ENCODE measurements at regions not wholly inside any gene's neighbourhood (a gene's known extent, or its start where the extent isn't known, plus 50 kb on each side); places are given as distances from the start of the nearest gene placed in this dataset.
"Not testable (repeated sequence)": the region's sequence is repeated elsewhere in the genome, so short reads cannot be mapped to it uniquely, and the experiment has no call there.

DNA sequence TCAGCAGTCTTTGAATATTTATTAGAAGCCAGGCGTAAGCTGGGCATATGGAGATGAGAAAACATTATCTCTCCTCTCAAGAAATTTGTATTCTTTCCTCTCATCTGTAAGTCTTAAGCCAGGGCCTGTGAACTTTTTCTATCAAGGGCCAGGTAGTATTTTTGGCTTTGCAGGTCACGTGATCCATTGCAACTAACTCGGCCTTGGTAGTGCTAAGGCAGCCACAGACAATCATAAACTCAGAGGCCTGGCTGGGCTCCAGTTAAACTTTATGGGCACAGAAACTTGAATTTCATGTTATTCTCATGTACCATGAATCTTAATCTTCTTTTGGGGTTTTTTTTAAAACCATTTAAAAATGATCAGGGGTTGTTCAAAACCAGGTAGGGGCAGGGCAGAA, 117.4 kb upstream of the PELI2 start:
- no peak for DNase-seq

DNA sequence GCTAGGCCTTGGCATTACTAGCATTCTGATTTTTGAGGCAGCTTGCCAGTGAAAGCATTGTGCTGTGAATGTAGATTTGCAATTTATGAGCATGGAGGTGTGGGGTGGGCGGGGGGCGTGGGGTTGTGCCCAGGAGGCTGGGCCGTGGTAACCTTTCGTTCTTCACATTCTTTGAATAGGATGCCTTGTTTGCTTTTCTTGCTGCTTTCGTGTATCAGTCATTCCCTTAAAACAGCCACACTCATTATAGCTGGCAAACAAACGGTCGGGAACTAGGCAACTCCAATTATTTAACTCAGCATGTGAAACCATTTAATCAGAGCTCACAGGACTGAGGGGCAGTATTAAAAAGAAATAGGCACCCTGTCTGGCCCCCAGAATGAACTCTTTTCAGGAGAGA, 115.9 kb upstream of the PELI2 start:
- DNase-seq, result no peak

DNA sequence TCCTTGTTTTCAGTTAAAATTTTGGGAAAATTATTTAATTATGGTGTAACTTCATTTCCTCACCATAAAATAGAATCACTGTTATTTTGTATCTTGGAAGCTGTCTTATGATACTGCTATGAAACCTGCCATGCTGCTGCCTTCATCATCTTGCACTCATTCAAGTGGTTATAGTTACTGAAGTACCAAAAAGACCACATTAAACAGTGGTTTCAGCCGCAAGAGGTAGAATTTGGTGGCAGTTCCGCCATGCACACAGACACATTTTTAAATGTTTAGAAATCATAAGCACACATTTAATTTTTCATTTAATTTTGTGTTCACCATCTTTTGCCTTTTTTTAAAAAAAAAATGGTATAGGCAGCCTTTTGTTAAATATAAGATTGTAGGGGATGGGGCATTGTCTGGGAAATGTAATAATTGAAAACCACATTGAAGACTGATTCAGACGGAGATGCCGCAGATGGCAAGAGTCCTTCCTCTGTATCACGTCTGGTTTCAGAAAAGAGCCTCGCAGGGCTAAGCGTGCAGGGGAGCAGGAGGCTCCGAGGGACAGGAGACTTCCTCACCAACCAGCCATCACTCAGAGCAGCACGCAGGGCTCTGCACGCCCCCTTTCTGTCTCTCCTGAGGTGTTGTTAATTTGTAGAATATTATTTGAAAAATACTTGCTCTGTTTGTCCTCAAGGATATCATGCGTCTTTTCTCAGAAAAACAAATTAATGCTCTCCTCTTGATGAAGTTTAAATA, 115.2 kb upstream of the PELI2 start:
- DNase-seq, result no peak

DNA sequence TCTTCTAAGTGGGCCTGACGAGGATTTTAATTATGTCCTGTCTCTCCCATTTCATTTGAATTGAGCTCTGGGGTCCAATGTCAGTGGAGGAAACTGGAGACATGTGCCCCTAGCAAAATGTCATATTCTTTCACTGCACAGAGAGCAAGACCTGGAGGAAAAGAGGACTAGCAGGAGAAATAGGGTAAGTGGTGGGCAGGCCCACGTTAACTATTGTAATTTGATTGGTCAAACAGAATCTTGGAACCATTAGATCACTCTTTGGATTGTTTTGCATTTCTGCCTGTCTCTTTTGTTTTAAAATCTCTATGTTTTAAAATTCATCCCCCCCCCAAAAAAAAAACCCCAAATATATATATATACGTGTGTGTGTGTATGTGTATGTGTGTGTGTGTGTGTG, 113.9 kb upstream of the PELI2 start:
- no peak for DNase-seq

DNA sequence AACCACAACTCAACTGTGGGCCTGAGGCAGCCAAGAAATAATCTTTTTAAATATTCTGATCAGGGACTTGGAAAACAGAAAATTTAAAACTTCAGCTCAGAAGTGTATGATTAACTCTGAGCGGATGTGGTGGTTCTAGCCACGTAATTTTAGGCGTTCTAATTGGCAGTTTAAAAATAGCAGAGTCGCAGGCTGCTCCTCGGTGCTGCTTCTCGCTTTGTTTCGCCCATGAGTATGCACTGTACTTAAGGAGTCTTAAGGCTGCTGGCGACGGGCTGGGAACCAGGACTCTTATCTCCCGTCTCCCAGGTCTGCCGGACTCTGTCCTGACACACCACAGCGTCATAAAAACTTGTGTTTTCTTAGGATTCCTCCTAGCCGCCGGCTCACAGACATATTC, 113.4 kb upstream of the PELI2 start:
- DNase-seq, result no peak

DNA sequence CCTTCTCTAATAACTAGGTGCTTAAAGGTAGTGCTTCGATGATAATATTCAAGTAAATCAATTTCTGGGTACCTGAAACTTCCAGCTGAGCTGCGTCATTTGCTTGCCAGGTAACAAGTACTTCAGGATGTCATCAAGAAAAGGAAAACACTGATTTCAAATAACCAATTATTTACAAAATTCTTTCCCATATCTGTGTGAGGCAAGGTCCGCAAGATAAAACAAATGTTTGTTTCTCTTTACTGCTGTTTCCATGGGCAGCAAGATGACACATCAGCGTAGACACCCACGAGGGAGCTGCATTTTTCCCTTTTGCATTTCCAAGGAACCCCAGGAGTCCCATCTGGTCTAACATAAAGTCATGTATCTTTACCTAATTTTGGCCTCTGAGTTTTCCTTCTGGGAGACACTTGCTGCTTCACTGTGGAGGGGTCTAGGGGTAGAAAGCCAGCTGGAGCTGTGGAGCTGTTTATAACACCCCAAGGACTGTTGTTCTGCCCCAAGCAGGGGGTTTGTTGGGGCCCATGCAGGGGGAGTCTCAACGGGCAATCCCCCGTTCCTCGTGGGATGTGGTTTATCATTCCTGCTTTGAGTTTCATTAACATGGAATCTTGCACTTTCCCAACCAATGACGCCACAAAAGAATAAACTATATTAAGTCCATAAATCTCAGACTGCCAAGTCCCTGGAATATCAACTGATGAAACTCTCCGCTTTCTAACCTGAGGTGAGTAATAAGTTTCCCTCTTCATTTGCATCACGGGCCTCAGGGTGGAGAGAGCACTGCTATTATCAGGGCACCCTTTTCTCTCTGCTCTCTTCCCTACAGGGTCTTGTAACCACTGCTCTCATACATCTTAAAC, 112.8 kb upstream of the PELI2 start:
- DNase-seq, result no peak

DNA sequence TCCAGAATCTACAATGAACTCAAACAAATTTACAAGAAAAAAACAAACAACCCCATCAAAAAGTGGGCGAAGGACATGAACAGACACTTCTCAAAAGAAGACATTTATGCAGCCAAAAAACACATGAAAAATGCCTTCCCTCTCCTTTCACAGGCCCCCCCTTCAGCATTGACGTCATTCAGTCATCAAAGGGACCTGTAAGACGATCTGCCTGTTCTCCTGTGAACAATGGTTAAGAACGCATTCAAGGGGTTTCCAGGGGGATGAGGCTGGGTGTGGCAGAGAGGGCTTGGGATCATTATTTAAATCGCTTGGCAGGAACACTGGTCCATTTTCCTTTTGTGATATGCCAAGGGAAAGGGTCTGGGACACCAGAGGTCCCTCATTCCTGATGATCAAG, 110.7 kb upstream of the PELI2 start:
- not testable (repeated sequence) for DNase-seq

DNA sequence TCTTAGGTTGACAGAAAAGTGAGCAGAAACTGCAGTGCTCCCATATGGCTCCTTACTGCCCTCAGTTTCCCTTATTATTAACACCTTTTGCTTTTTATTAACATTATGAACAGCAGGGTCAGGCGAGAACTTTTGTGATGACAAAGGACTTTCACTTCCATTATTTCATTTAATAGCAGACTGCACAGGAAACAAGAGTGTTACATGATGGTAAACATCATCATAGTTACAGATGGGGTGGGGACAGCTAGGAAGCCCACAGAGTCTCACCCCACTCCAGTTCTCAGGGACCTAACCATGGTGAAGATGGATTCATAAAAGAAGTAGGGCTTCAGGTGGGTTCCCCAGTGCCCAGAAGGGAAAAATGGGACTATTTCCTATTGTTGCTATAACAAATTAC, 110.1 kb upstream of the PELI2 start:
- DNase-seq, result no peak

DNA sequence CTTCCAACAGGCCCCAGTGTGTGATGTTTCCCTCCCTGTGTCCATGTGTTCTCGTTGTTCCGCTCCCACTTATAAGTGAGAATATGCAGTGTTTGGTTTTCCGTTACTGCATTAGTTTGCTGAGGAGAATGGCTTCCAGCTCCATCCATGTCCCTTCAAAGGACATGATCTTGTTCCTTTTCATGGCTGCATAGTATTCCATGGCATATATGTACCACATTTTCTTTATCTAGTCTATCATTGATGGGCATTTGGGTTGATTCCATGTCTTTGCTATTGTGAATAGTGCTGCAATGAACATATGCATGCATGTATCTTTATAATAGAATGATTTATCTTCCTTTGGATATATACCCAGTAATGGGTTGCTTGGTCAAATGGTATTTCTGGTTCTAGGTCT, 109.5 kb upstream of the PELI2 start:
- not testable (repeated sequence) for DNase-seq

DNA sequence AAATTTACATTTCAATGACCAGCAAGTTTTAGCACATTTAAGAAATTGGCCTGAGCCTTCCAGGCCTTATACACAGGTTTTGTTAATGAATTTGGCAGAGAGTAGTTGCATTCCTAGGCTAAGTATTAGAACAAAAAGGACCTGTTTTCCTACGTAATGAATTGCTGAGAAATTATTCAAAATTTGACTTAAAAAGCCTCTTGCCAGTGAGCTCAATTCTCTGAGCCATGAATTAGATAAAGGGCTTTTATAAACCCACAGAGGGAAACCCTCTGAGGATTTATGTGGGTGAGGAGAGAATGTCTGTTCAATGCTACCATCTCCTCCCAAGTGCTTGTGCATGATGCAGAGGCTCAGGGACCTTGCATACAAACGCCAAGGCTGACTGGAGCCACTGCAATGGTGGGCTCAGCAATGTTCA, 94.5 kb upstream of the PELI2 start:
- no peak for DNase-seq

DNA sequence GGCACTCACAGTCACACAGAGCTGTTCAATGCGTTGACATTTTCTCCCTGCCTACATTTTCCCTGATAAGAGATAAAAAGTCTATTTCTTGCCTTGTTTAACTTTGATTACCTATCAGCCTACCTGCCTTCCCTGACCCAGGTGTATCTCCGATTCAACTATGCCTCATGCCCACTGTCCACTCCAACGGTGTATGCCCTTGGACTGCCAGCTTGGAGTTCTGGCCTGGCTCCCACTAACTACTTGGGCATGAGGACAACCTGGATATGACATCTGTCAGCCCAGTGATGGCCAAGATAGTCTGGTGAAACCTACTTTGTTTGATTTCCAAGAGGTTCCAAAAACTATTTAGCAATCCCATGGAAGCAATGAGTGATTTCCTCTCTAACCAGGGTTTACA, 93.0 kb upstream of the PELI2 start:
- no peak for DNase-seq

DNA sequence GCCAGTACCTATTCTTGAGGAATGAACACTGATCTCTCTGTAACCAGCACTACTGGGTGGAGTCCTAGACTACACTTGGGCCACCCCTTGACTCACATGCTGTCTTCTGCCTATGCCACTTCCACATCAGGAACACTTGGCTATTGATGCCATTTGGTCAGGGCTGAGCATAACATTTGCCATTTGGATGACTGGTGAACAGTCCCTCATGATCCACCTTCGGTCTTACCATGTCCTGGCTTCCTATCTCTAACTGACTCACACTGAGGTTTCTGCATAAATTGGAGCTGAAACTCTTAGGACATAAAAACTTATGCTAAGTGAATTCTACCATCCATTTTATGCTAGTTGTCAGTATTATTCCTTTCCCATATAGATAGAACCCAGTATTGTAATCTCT, 91.7 kb upstream of the PELI2 start:
- no peak for DNase-seq

DNA sequence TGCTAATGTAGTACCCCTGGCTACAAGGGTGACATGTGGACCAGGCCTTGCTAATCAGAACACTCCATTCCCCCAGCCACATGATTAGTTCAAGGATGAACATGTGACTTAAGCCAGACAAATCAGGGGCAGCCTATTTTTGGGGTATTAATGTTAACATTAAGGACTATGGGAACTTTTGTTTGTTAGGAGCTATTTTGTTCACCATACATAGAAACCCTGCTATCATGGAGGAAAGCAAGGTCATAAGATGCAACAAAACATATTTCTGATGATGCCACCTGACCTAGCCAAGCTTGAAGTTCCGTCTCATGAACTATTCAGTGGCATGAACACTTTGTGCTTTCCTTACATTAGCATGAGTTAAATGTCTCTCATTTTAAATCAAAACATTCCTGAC, 90.8 kb upstream of the PELI2 start:
- DNase-seq, result no peak

DNA sequence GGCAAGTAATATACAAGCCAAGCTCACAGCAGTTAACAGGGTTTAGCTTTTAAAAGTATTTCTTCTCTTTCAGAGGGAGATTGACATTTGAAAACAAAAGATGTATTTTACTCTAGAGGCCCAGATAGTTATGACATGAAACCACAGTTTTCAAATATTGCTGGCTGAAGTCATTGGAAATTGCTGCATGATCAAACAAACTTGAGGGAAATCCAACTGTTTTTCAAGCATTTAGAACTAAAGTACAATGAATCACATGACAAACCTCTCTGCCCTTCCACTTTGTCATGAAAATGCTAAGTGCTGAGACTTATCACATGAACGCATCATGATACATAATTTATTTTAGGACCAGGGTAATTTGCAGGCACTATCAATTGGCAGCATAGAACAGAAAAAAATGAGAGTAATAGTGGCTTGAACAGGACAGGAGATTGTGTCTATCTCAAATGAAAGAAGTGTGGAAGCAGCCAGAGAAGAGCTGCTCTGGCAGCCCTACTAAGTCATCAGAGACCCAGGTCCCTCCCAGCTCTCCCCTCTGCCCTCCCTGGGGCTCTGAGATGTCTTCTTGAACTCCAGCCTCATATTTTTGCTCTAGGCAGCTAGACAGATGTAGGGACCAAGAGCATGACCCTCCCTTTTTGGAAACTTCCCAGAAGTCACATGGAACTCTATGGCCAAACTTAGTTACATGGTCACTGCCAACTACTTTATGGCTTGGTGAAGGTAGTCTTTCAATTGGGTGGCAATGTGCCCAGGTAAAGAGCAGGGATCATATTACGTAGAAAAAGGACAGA, 90.1 kb upstream of the PELI2 start:
- no peak for DNase-seq

DNA sequence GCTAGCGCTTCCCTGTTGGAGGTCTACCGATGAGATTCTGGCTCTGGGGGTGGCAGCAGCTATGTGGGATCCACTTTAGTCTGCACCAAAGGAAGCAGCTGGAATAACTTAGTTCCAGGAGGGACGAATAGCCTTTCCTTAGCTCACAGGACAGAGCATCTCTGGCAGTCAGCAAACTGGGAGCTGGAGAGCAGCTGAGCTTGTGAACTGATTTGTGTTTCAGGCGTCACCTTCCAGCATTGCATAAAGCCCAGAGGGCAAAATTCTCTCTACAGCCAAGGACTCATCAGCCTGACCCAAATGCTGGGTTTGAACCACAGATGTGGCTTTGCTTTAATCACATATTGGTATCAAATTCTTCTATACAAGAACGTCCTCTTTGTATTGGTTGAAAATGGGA, 81.9 kb upstream of the PELI2 start:
- no peak for DNase-seq

DNA sequence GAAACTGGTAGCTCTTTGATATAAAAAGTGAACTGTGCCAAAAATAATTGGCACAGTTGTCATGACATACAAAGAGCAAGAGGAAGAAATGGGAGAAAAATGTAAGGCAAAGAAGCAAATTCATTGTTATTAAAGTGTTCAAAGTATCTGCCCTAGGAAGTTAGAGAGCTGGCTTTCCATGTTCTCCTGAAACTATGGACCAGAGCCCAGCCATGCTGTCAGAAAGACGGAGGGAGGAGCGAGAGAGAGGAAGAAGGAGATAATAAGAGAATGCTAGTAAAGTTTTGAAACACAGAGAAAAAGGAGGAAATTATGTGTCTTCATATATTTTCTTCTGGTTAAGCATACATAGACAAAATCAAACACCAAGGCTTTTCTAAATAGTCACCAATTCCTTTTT, 78.1 kb upstream of the PELI2 start:
- DNase-seq, result no peak

DNA sequence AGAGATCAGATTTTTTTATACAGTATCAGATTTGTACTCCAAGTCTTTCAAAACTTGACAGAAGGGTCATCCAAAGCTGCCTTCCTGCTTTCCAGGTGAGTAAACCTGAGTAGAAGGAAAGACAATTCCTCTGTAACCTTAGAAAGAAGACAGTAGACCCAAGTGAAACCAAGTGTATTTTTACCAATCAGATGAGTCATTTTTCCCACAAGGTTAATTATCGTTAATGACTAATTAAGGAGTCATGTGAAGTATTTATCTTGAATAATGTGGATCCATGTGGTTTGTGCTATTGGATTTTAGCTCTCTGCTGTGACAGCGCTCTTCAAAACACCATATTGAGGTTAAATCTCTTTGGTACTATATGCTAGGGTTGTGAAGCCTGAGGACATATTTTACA, 74.0 kb upstream of the PELI2 start:
- no peak for DNase-seq

DNA sequence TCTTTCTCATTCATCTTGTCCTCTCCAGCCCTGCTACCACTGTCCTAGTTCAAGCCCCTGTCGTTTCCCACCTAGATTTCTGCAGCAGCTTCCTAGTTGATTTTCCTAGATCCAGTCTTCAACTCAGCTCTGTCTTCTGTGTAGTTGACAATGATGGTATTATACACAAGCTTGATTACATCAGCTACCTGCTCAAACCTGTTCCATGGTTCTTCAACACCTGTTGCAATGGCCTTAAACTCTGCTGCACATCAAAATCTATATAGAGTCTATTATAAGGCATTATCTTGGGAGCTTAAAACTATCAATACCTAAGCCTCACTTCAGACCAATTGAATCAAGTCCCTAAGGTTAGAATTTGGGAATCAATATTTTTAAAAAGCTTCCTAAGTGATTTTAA, 71.7 kb upstream of the PELI2 start:
- DNase-seq, result no peak

DNA sequence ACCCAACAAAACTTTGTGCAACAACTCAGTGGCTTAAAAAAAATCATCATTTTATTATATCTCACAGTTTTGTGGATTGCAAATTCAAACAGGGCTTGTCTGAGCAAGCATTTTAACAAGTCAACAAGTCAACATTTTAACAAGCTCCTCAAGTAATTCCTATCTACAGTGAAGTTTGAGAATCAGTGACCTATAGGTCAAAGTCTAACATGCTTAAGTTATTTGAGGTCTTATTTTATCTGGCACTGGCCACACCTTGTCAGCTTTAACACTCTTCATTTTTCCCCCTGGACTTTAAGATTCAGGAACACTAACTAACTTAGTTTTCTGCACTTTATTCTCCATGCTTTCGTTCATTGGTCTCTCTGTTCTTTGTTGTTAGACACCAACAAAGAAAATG, 71.2 kb upstream of the PELI2 start:
- no peak for DNase-seq

DNA sequence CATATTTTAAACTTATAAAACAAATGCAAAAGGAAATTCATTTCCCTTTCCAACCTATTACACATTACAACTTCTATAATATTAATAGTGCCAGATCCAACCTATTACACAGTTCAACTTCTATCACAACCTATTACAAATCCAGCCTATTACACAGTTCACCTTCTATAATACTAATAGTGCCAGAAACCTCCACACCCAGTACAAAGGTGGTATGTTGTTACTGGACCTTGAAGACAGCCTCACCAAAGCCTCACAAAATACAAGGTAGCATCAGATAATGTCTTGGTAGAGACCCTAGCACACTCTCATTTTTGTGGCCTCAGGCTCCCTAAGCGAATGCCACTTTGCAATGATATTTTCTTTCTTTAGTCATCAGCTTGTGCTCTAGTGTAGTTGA, 68.7 kb upstream of the PELI2 start:
- DNase-seq, result no peak

DNA sequence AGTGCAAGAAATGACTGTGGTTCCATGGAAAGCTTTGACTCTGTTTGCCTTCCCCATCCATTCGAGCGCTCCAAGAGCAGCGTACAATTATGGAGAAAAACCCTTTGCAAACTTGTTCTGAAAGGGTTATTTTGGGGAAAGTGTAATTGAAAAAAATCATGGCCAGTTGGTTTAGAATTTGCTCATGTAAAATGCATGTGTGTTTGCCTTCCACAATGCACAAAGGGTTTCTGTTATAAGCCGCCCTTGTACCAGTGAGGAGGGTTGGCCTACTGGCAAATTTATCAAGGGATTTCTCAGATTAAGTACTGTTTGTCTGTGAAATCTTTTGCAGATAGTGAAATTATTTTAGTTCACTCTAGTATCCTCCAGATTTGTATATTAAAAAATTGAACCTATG, 62.7 kb upstream of the PELI2 start:
- DNase-seq, result no peak

DNA sequence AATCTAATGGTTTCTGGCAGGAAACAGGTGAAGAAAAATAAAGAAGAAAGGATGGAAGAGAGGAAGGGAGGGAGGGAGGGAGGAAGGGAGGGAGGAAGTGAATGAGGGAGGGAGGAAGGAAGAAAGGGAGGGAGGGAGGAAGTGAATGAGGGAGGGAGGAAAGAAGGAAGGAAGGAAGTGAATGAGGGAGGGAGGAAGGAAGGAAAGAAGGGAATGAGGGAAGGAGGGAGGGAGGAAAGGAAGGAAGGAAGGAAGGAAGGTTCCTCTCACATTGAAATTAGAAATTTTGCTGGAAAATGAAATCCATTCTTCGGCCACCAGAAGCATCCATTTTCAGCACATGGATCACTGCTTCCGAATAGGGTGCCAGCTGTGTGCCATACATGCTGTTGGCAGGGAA, 62.2 kb upstream of the PELI2 start:
- no peak for DNase-seq

DNA sequence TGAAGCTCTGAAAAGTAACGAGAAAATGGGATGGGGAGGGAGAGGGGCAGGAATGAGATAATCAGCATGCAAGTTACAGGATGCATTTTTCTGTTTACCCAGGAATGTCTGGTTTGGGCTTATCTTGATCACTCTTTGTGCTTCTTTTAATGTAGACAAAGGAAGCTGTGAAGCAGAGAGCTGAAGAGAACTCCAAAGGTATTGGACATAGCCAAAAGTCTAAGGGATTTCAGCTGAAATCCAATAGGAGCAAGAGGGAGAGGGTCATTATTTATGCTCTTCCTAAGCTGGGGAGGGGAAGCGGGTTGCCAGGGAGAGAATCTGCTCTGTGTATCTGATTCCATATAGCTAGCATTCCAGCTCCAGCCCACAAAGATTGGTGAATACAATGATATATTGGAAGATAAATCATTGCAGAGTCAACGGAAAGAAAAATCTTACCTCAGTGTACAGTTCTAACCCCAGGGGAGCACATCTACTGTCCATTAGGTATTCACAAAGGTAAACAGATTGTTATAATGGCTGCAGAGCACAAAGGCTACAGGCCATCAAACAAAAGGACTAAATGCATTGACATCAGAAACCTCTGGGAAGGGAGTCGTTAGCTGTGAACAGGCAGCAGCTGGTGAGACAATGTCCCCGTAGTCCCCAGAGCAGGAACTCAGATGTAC, 61.0 kb upstream of the PELI2 start:
- peak; percentile 17 for DNase-seq

Data from NCI-H82 (cell line).